ENCODE measurements at regions not wholly inside any gene's neighbourhood (a gene's known extent, or its start where the extent isn't known, plus 50 kb on each side); places are given as distances from the start of the nearest gene placed in this dataset.
A peak's percentile ranks its signal among the peaks of the same experiment; 100 is the strongest.

- no peak for DNase-seq
These were observed 149.5 kb upstream of the MYL2 start for GRCh38 chr12:111069886-111070285.

GRCh38 chr12:111068290-111068689 is 147.9 kb upstream of the MYL2 start:
- DNase-seq, result peak; percentile 20 to 48

GRCh38 chr12:111067498-111067897 is 147.1 kb upstream of the MYL2 start:
- DNase-seq, result no peak

- no peak for DNase-seq
These were observed 146.5 kb upstream of the MYL2 start for GRCh38 chr12:111066744-111067437.

GRCh38 chr12:111064982-111065381 is 144.6 kb upstream of the MYL2 start:
- no peak for DNase-seq

- no peak for DNase-seq
These were observed 143.8 kb upstream of the MYL2 start for GRCh38 chr12:111064154-111064553.

GRCh38 chr12:111063295-111064026 is 143.1 kb upstream of the MYL2 start:
- no peak for DNase-seq

GRCh38 chr12:111057701-111058425 is 137.5 kb upstream of the MYL2 start:
- no peak for DNase-seq

GRCh38 chr12:111056618-111057521 is 136.5 kb upstream of the MYL2 start:
- DNase-seq, result peak; percentile 62 to 73

- no peak for DNase-seq
These were observed 135.0 kb upstream of the MYL2 start for GRCh38 chr12:111055181-111055880.

GRCh38 chr12:111048991-111049390 is 128.6 kb upstream of the MYL2 start:
- DNase-seq, result no peak

GRCh38 chr12:111046896-111047295 is 126.5 kb upstream of the MYL2 start:
- no peak for DNase-seq

- DNase-seq, result no peak
These were observed 125.6 kb upstream of the MYL2 start for GRCh38 chr12:111045941-111046340.

GRCh38 chr12:111041091-111041490 is 120.7 kb upstream of the MYL2 start:
- no peak for DNase-seq

- DNase-seq, result no peak
These were observed 120.3 kb upstream of the MYL2 start for GRCh38 chr12:111040690-111041089.

GRCh38 chr12:111038941-111039340 is 118.6 kb upstream of the MYL2 start:
- no peak for DNase-seq

- no peak for DNase-seq
These were observed 117.7 kb upstream of the MYL2 start for GRCh38 chr12:111038077-111038476.

- no peak for DNase-seq
These were observed 116.7 kb upstream of the MYL2 start for GRCh38 chr12:111037047-111037446.

GRCh38 chr12:111035578-111036301 is 115.4 kb upstream of the MYL2 start:
- no peak for DNase-seq

GRCh38 chr12:111034886-111035577 is 114.7 kb upstream of the MYL2 start:
- DNase-seq, result no peak
